Activated T-helper 1 cell treated with Interleukin-2 at 50 U/mL for 16 hours (primary cell): ENCODE measurements at regions not wholly inside any gene's neighbourhood (a gene's known extent, or its start where the extent isn't known, plus 50 kb on each side); places are given as distances from the start of the nearest gene placed in this dataset.
"Not testable (repeated sequence)": the region's sequence is repeated elsewhere in the genome, so short reads cannot be mapped to it uniquely, and the experiment has no call there.

Experiments
- DNase-seq: peaks from one replicate; pipeline ENCODE4 v3.0.0-alpha.2; 2020; ENCODE audit warnings: low read depth

DNA sequence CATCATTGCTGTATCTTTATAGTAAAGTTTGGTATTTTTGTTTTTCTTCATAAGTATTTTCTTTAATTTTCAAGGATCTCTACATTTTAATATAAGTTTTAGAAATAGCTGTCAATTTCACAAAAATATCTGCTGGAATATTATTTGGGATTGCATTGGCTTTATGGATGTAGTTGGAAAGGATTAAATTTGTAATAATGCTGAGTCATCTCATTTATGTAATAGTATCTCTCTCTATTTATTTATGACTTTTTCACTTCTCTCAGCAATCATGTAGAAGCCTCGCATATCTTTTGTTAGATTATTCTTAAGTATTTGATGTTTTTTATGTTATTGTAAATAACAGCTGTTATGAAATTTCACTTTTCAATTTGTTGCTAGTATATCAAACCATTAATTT is 223.1 kb upstream of the POGK start:
- DNase-seq: no peak

GRCh38 chr1:166626711-166627110 is 212.6 kb upstream of the POGK start:
- DNase-seq: no peak

DNA sequence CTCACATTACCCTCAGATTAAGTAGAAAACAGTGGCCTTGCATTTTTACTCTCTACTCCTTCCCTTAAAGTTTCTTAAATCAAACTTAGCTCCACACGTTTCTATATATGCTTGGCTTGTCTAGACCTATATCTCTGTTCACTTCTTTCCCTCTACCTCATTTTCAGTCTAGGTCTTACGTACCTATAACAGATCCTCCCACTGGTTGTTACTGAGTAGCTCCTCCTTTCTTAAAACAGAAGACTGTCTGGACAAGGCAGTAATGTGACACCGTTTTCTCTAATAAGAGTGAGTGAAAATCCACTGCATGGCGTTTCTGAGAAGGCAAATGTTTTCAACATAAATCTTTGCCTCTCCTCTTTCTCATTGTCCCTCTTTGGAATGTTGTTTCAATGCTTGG is 211.7 kb upstream of the POGK start:
- DNase-seq: no peak

DNA sequence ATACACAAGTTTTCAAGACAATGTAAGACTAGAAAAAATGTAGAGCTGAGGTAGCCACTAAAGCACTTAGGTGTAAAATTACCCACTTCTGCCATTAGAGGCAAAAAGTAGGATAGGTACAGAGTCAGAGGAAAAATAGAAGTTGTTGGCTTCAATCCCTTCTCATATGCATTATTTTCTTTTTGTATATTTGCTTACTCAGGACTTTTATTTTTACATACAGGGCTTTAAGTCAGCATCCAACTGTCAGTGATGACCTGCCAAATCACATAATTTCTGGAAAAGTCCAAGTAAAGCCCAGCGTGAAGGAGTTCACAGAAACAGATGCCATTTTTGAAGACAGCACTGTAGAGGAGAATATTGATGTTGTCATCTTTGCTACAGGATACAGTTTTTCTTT is 211.0 kb upstream of the POGK start:
- no peak for DNase-seq

GRCh38 chr1:166629946-166630345 is 209.3 kb upstream of the POGK start:
- no peak for DNase-seq

- DNase-seq: no peak
These were observed 208.9 kb upstream of the POGK start for GRCh38 chr1:166630369-166630768.

DNA sequence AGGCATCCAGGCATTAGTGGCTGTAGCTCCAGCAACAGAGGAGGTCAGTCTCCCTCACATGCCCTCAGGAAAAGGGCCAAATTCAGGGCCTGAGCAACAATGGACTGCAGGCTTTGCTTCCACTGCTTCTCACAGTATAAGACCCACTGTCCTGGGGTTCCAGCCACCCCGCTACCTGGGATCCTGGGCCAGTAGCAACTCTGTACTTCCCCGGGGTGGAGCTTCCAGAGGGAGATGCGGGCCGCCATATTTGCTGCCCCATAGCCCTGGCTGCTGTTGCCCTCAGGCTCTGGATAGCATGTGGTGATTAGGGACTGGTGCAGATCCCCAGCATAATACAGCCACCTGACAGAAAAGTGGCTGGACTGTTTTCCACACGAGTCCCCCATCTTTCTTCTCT is 201.1 kb upstream of the POGK start:
- no peak for DNase-seq

DNA sequence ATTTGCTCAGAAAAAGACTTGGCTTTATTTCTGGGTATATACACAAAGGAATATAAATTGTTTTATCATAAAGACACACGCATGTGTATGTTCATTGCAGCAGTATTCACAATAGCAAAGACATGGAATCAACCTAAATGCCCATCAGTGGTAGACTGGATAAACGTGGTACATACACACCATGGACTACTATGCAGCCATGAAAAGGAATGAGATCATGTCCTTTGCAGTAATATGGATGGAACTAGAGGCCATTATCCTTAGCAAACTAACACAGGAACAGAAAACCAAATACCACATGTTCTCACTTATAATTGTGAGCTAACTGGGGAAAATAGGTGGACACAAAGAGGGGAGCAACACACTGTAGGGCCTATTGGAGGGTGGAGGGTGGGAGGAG is 182.0 kb upstream of the POGK start:
- DNase-seq: not testable (repeated sequence)

DNA sequence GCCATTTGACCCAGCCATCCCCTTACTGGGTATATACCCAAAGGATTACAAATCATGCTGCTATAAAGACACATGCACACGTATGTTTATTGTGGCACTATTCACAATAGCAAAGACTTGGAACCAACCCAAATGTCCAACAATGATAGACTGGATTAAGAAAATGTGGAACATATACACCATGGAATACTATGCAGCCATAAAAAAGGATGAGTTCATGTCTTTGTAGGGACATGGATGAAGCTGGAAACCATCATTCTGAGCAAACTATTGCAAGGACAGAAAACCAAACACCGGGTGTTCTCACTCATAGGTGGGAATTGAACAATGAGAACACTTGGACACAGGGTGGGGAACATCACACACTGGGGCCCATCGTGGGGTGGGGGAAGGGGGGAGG is 172.5 kb upstream of the POGK start:
- DNase-seq: not testable (repeated sequence)

- not testable (repeated sequence) for DNase-seq
These were observed 171.7 kb upstream of the POGK start for GRCh38 chr1:166667600-166667999.

- no peak for DNase-seq
These were observed 167.6 kb upstream of the POGK start for GRCh38 chr1:166671627-166672026.

DNA sequence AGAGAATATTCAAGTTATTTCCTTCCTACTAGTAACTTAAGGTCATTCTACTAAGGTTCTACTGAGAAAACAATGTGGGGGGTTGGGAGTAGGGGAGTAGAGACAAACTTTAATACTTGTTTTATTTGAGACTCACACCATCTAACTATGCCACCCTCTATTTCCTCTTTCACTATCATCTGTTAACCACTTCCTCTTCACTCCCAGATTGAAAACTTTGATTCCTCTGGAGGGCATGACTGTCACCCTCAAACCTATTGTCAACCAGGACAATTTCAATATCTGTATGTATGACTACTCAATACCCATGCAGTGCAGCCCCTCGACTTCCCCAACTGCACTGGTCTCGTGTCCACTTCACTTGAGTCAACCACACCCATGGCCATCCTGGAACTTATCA is 165.6 kb upstream of the POGK start:
- DNase-seq: no peak

GRCh38 chr1:166675213-166675612 is 164.1 kb upstream of the POGK start:
- DNase-seq: no peak

- no peak for DNase-seq
These were observed 162.3 kb upstream of the POGK start for GRCh38 chr1:166676981-166677380.

- no peak for DNase-seq
These were observed 159.9 kb upstream of the POGK start for GRCh38 chr1:166679369-166679768.

GRCh38 chr1:166682588-166682987 is 156.7 kb upstream of the POGK start:
- no peak for DNase-seq

- not testable (repeated sequence) for DNase-seq
These were observed 154.6 kb upstream of the POGK start for GRCh38 chr1:166684669-166685068.

GRCh38 chr1:166685200-166685599 is 154.1 kb upstream of the POGK start:
- no peak for DNase-seq

GRCh38 chr1:166685891-166686290 is 153.4 kb upstream of the POGK start:
- DNase-seq: not testable (repeated sequence)

- DNase-seq: not testable (repeated sequence)
These were observed 148.7 kb upstream of the POGK start for GRCh38 chr1:166690596-166690995.

DNA sequence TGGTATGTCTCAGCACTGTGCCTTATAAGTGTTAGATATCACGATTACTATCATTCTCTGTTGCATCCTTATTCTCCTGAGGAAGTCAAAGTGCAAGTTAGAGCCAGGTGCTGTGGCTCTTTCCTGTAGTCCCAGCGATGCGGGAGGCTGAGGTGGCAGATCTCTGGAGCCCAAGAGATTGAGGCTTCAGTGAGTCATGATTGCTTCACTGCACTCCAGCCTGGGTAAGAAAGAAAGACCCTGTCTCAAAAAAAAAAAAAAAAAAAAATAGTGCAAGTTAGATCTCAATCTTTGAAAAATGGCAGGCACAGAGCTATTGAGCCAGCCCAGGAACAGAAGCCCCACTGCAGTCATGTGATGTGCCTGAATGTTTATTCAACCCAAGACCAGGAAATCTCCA is 147.8 kb upstream of the POGK start:
- no peak for DNase-seq

DNA sequence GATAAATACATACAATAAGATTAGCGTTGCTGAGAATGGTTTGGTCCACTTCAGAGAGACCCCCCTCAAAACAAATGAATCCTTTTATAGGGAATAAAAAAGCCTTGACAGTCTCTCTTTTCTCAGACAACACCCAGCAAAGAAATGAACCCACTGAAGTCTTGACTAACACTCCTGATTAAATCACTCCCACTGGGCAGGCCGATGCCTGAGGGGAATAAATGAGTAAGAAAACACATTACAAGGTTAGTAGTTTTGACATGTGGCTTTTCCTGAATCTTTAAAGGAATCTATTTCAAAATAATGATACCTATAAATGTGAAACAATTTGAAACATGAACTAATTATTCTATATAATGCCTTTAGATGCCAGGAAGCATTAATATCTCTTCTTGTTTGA is 146.9 kb upstream of the POGK start:
- no peak for DNase-seq

- DNase-seq: no peak
These were observed 146.1 kb upstream of the POGK start for GRCh38 chr1:166693158-166693557.

GRCh38 chr1:166693673-166694297 is 145.5 kb upstream of the POGK start:
- DNase-seq: no peak

DNA sequence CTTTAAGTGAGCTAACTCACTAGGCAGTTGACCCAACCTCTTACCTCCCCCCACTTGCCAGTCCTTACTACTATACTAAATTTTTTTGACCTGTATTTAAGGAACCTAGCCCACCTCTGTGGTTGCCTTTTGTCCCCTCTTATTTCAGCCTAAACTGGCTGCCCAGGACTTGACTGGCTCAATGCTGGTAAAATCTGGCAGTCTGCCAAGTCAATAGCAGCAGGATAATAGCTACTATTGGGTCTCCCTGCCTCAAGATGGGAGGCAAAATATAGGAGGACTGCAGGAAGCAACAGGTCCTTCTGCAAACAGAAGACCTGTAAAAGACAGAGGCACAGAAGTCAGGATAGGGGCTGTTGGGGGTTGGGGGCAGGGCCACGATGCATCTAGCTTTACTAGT is 144.2 kb upstream of the POGK start:
- DNase-seq: no peak
